ENCODE measurements at regions not wholly inside any gene's neighbourhood (a gene's known extent, or its start where the extent isn't known, plus 50 kb on each side); places are given as distances from the start of the nearest gene placed in this dataset.

GRCh38 chr5:30401479-30402058, 791.9 kb upstream of the CDH6 start:
- dilution Hi-C loops (cut with MboI; ENCODE audit: extremely low pct_ligation_motif_present, low sequenced_read_pairs) (no loop called here), intact Hi-C loops (cut with micrococcal nuclease) (no loop called here)
- Histone ChIP-seq H3K27ac (ENCODE audit: insufficient read depth, low read depth, low read length) (no peak overlapping the region), H3K4me3 (replicated peaks in 1 of 3; ENCODE audit: insufficient read depth in 1 of 3, low read depth in 1 of 3, low read length in 3 of 3) (no peak overlapping the region), H2AFZ (ENCODE audit: low read depth, low read length) (no peak overlapping the region), H3K36me3 (ENCODE audit: control insufficient read depth in 2 of 2, extremely low read depth in 1 of 2, insufficient read depth in 2 of 2, low read length in 2 of 2) (no peaks in the 10 kb centered on the region), H3K9me3 (replicated peaks; ENCODE audit: control insufficient read depth, insufficient read depth, low read length) (no peaks in the 10 kb centered on the region), H3K27me3 (ENCODE audit: control insufficient read depth in 2 of 2, insufficient read depth in 2 of 2, low read length in 2 of 2) (no peaks in the 10 kb centered on the region), H3K4me1 (ENCODE audit: control insufficient read depth, extremely low read depth, insufficient read depth, low read length) (no peaks in the 10 kb centered on the region), H3K9me1 (replicated peaks; ENCODE audit: control insufficient read depth, extremely low read depth, insufficient read depth, low read length) (no peaks in the 10 kb centered on the region), H3K4me2 (ENCODE audit: insufficient read depth, low read length) (no peak overlapping the region), H4K20me1 (replicated peaks; ENCODE audit: control insufficient read depth, extremely low read depth, insufficient read depth, low read length) (no peaks in the 10 kb centered on the region), H3K79me2 (ENCODE audit: control insufficient read depth, insufficient read depth, low read length) (no peaks in the 10 kb centered on the region), H3K9ac (replicated peaks; ENCODE audit: extremely low read depth, insufficient read depth, low read length) (no peak overlapping the region)
- no TSS peak for BruUV-seq (replicated peaks)
- ChIA-PET CTCF (no interaction called here), POLR2A (no interaction called here)
- DNase-seq (ENCODE audit: low read depth, low spot score) (no peak), FAIRE-seq (no peak)
- no peak for TF ChIP-seq CTCF (IDR thresholded peaks at IDR 0.05; ENCODE audit: extremely low read depth in 1 of 2, insufficient read depth in 1 of 2, low read depth in 1 of 2, low read length in 2 of 2)
- TF ChIP-seq FOS (IDR thresholded peaks at IDR 0.05; ENCODE audit: borderline replicate concordance, insufficient read depth, low read length), result no peak

GRCh38 chr5:30398423-30398822, 795.1 kb upstream of the CDH6 start:
- Histone ChIP-seq H3K4me1 (ENCODE audit: control insufficient read depth, extremely low read depth, insufficient read depth, low read length) (no peaks in the 10 kb centered on the region), H3K9me1 (replicated peaks; ENCODE audit: control insufficient read depth, extremely low read depth, insufficient read depth, low read length) (no peaks in the 10 kb centered on the region), H3K9ac (replicated peaks; ENCODE audit: extremely low read depth, insufficient read depth, low read length) (no peak overlapping the region), H3K4me2 (ENCODE audit: insufficient read depth, low read length) (no peak overlapping the region), H4K20me1 (replicated peaks; ENCODE audit: control insufficient read depth, extremely low read depth, insufficient read depth, low read length) (no peaks in the 10 kb centered on the region), H3K4me3 (replicated peaks in 1 of 3; ENCODE audit: insufficient read depth in 1 of 3, low read depth in 1 of 3, low read length in 3 of 3) (no peak overlapping the region), H3K79me2 (ENCODE audit: control insufficient read depth, insufficient read depth, low read length) (no peaks in the 10 kb centered on the region), H3K36me3 (ENCODE audit: control insufficient read depth in 2 of 2, extremely low read depth in 1 of 2, insufficient read depth in 2 of 2, low read length in 2 of 2) (no peaks in the 10 kb centered on the region), H3K9me3 (replicated peaks; ENCODE audit: control insufficient read depth, insufficient read depth, low read length) (no peaks in the 10 kb centered on the region), H3K27me3 (ENCODE audit: control insufficient read depth in 2 of 2, insufficient read depth in 2 of 2, low read length in 2 of 2) (no peaks in the 10 kb centered on the region), H3K27ac (ENCODE audit: insufficient read depth, low read depth, low read length) (no peak overlapping the region), H2AFZ (ENCODE audit: low read depth, low read length) (no peak overlapping the region)
- dilution Hi-C loops (cut with MboI; ENCODE audit: extremely low pct_ligation_motif_present, low sequenced_read_pairs), result no loop called here
- intact Hi-C loops (cut with micrococcal nuclease), result no loop called here
- DNase-seq (ENCODE audit: low read depth, low spot score) (no peak), FAIRE-seq (no peak)
- ChIA-PET CTCF (no interaction called here), POLR2A (no interaction called here)
- TF ChIP-seq CTCF (IDR thresholded peaks at IDR 0.05; ENCODE audit: extremely low read depth in 1 of 2, insufficient read depth in 1 of 2, low read depth in 1 of 2, low read length in 2 of 2) (no peak), MYC (IDR thresholded peaks at IDR 0.05; ENCODE audit: low read depth, low read length) (no peak), POLR2A (IDR thresholded peaks at IDR 0.05; ENCODE audit: low read depth, low read length) (no peak), EZH2 (IDR thresholded peaks at IDR 0.05; ENCODE audit: borderline replicate concordance, low read depth, low read length, severe bottlenecking) (no peak), JUN (IDR thresholded peaks at IDR 0.05; ENCODE audit: borderline replicate concordance, insufficient read depth, insufficient read length, low read depth) (no peak), POLR2AphosphoS5 (IDR thresholded peaks at IDR 0.05; ENCODE audit: insufficient read depth, low read depth, low read length) (no peak), FOS (IDR thresholded peaks at IDR 0.05; ENCODE audit: borderline replicate concordance, insufficient read depth, low read length) (no peak), MAX (IDR thresholded peaks at IDR 0.05; ENCODE audit: insufficient read depth, insufficient read length) (no peak), GATA2 (IDR thresholded peaks at IDR 0.05; ENCODE audit: insufficient read depth, insufficient read length, low read depth, low read length) (no peak)
- BruUV-seq (replicated peaks), result no TSS peak

Measured in endothelial cell of umbilical vein (primary cell).